ENCODE measurements at regions not wholly inside any gene's neighbourhood (a gene's known extent, or its start where the extent isn't known, plus 50 kb on each side); places are given as distances from the start of the nearest gene placed in this dataset.

DNA sequence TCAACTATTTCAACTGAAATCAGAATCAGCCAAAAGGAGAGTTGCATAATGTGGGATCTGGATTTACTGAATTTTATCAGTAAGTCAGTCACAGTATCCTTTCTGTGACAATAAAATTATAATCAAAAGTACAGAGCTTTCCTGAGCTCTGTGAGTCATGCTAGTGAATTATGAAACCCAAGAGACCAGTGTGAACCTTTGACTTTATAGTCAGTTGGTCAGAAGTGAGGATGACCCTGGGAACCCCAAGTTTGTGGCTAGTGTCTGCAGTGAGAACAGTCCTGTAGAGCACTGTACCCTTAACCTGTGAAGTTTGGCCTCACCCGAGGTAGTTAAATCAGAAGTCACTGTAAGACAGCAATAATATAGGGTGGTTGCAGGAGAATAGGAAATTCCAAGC lies 381.7 kb downstream of the CDH19 start:
- Histone ChIP-seq H4K5ac (ENCODE audit: low read length) (no peak overlapping the region), H2BK120ac (ENCODE audit: low read depth, low read length) (no peak overlapping the region), H3K4me1 (ENCODE audit: control insufficient read depth, low read depth, low read length) (no peaks in the 10 kb centered on the region), H3K4me3 (ENCODE audit: low read length) (no peak overlapping the region), H3K18ac (ENCODE audit: low read length) (no peak overlapping the region), H3K9ac (ENCODE audit: low read length) (no peak overlapping the region), H4K8ac (ENCODE audit: low read depth, low read length) (no peak overlapping the region), H2BK15ac (replicated peaks; ENCODE audit: low read depth) (no peak overlapping the region), H3K4me2 (ENCODE audit: low read length) (no peak overlapping the region), H2BK5ac (ENCODE audit: low read length) (no peak overlapping the region), H2AK5ac (ENCODE audit: low read length) (no peak overlapping the region), H3K27ac (ENCODE audit: low read depth, low read length) (no peak overlapping the region), H3K23ac (ENCODE audit: low read length) (no peak overlapping the region), H3K27me3 (ENCODE audit: insufficient read depth, low read length, poor library complexity) (no peaks in the 10 kb centered on the region), H3K79me1 (ENCODE audit: low read length) (no peaks in the 10 kb centered on the region), H3K4ac (ENCODE audit: low read depth, low read length) (no peak overlapping the region), H3K56ac (ENCODE audit: low read length) (no peak overlapping the region), H3K36me3 (ENCODE audit: control insufficient read depth, insufficient read depth, low read length) (no peaks in the 10 kb centered on the region), H3K79me2 (ENCODE audit: control insufficient read depth, insufficient read depth, low read length) (no peaks in the 10 kb centered on the region)
- no peak for DNase-seq
- no CpG with 5 or more reads among the region's 1 CpG for WGBS (ENCODE audit: extremely low coverage, insufficient coverage, low lambda C conversion rate)

DNA sequence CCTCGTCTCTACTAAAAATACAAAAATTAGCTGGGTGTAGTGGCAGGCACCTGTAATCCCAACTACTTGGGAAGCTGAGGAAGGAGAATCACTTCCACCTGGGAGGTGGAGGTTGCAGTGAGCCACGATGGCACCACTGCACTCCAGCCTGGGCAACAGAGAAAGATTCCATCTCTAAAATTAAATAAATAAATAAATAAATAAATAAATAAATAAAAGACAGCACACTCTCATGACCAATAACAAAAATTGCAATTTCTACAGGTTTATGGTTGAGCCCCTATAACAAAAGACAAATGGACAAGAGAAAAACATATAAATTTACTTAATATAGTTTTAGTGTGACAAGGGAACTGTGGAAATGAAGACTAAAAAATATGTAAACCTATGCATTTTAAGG lies 384.1 kb downstream of the CDH19 start:
- Histone ChIP-seq H4K8ac (ENCODE audit: low read depth, low read length) (no peak overlapping the region), H3K27ac (ENCODE audit: low read depth, low read length) (no peak overlapping the region), H2BK15ac (replicated peaks; ENCODE audit: low read depth) (no peak overlapping the region), H3K79me2 (ENCODE audit: control insufficient read depth, insufficient read depth, low read length) (no peaks in the 10 kb centered on the region), H3K36me3 (ENCODE audit: control insufficient read depth, insufficient read depth, low read length) (no peaks in the 10 kb centered on the region), H3K79me1 (ENCODE audit: low read length) (no peaks in the 10 kb centered on the region), H3K4ac (ENCODE audit: low read depth, low read length) (no peak overlapping the region), H3K9ac (ENCODE audit: low read length) (no peak overlapping the region), H3K4me1 (ENCODE audit: control insufficient read depth, low read depth, low read length) (no peaks in the 10 kb centered on the region), H2BK120ac (ENCODE audit: low read depth, low read length) (no peak overlapping the region), H4K5ac (ENCODE audit: low read length) (no peak overlapping the region), H3K27me3 (ENCODE audit: insufficient read depth, low read length, poor library complexity) (no peaks in the 10 kb centered on the region), H3K56ac (ENCODE audit: low read length) (no peak overlapping the region), H3K4me3 (ENCODE audit: low read length) (no peak overlapping the region), H2AK5ac (ENCODE audit: low read length) (no peak overlapping the region), H2BK5ac (ENCODE audit: low read length) (no peak overlapping the region), H3K18ac (ENCODE audit: low read length) (no peak overlapping the region), H3K23ac (ENCODE audit: low read length) (no peak overlapping the region), H3K4me2 (ENCODE audit: low read length) (no peak overlapping the region)
- WGBS (ENCODE audit: extremely low coverage, insufficient coverage, low lambda C conversion rate), result no CpG with 5 or more reads among the region's 2 CpGs
- no peak for DNase-seq

- no peak for DNase-seq
- Histone ChIP-seq H2AK5ac (ENCODE audit: low read length) (no peak overlapping the region), H3K4me3 (ENCODE audit: low read length) (no peak overlapping the region), H3K79me2 (ENCODE audit: control insufficient read depth, insufficient read depth, low read length) (no peaks in the 10 kb centered on the region), H3K9ac (ENCODE audit: low read length) (no peak overlapping the region), H2BK5ac (ENCODE audit: low read length) (no peak overlapping the region), H3K36me3 (ENCODE audit: control insufficient read depth, insufficient read depth, low read length) (no peaks in the 10 kb centered on the region), H3K4ac (ENCODE audit: low read depth, low read length) (no peak overlapping the region), H3K27ac (ENCODE audit: low read depth, low read length) (no peak overlapping the region), H3K18ac (ENCODE audit: low read length) (no peak overlapping the region), H3K4me2 (ENCODE audit: low read length) (no peak overlapping the region), H4K5ac (ENCODE audit: low read length) (no peak overlapping the region), H2BK15ac (replicated peaks; ENCODE audit: low read depth) (no peak overlapping the region), H4K8ac (ENCODE audit: low read depth, low read length) (no peak overlapping the region), H3K4me1 (ENCODE audit: control insufficient read depth, low read depth, low read length) (no peaks in the 10 kb centered on the region), H3K23ac (ENCODE audit: low read length) (no peak overlapping the region), H3K79me1 (ENCODE audit: low read length) (no peaks in the 10 kb centered on the region), H2BK120ac (ENCODE audit: low read depth, low read length) (no peak overlapping the region), H3K27me3 (ENCODE audit: insufficient read depth, low read length, poor library complexity) (no peaks in the 10 kb centered on the region), H3K56ac (ENCODE audit: low read length) (no peak overlapping the region)
- WGBS (ENCODE audit: extremely low coverage, insufficient coverage, low lambda C conversion rate), result no CpG with 5 or more reads among the region's 1 CpG
Observed at GRCh38 chr18:66211749-66212148, 392.1 kb downstream of the CDH19 start.

GRCh38 chr18:66210875-66211274 lies 393.0 kb downstream of the CDH19 start:
- no peaks in the 10 kb centered on the region for H3K4me1 ChIP-seq (ENCODE audit: control insufficient read depth, low read depth, low read length)
- no peaks in the 10 kb centered on the region for H3K36me3 ChIP-seq (ENCODE audit: control insufficient read depth, insufficient read depth, low read length)
- no peaks in the 10 kb centered on the region for H3K27me3 ChIP-seq (ENCODE audit: insufficient read depth, low read length, poor library complexity)
- H3K79me1 ChIP-seq (ENCODE audit: low read length), result no peaks in the 10 kb centered on the region
- no peaks in the 10 kb centered on the region for H3K79me2 ChIP-seq (ENCODE audit: control insufficient read depth, insufficient read depth, low read length)
- H3K4me3 ChIP-seq (ENCODE audit: low read length), result no peak overlapping the region
- 100% methylated on average over 1 of the region's 3 CpGs for WGBS (ENCODE audit: extremely low coverage, insufficient coverage, low lambda C conversion rate)
- H2BK15ac ChIP-seq (replicated peaks; ENCODE audit: low read depth), result no peak overlapping the region
- H4K8ac ChIP-seq (ENCODE audit: low read depth, low read length), result no peak overlapping the region
- no peak for DNase-seq
- no peak overlapping the region for H4K5ac ChIP-seq (ENCODE audit: low read length)
- H3K4me2 ChIP-seq (ENCODE audit: low read length), result no peak overlapping the region
- H3K4ac ChIP-seq (ENCODE audit: low read depth, low read length), result no peak overlapping the region
- no peak overlapping the region for H3K56ac ChIP-seq (ENCODE audit: low read length)
- no peak overlapping the region for H2BK120ac ChIP-seq (ENCODE audit: low read depth, low read length)
- H2AK5ac ChIP-seq (ENCODE audit: low read length), result no peak overlapping the region
- H3K18ac ChIP-seq (ENCODE audit: low read length), result no peak overlapping the region
- no peak overlapping the region for H2BK5ac ChIP-seq (ENCODE audit: low read length)
- H3K27ac ChIP-seq (ENCODE audit: low read depth, low read length), result no peak overlapping the region
- H3K23ac ChIP-seq (ENCODE audit: low read length), result no peak overlapping the region
- no peak overlapping the region for H3K9ac ChIP-seq (ENCODE audit: low read length)

GRCh38 chr18:66209656-66210055 lies 394.2 kb downstream of the CDH19 start:
- Histone ChIP-seq H2AK5ac (ENCODE audit: low read length) (no peak overlapping the region), H3K4me3 (ENCODE audit: low read length) (no peak overlapping the region), H2BK5ac (ENCODE audit: low read length) (no peak overlapping the region), H3K18ac (ENCODE audit: low read length) (peak overlapping the region; percentile 68), H3K27ac (ENCODE audit: low read depth, low read length) (no peak overlapping the region), H3K27me3 (ENCODE audit: insufficient read depth, low read length, poor library complexity) (no peaks in the 10 kb centered on the region), H3K9ac (ENCODE audit: low read length) (no peak overlapping the region), H3K79me1 (ENCODE audit: low read length) (no peaks in the 10 kb centered on the region), H3K79me2 (ENCODE audit: control insufficient read depth, insufficient read depth, low read length) (no peaks in the 10 kb centered on the region), H4K5ac (ENCODE audit: low read length) (no peak overlapping the region), H3K56ac (ENCODE audit: low read length) (no peak overlapping the region), H2BK15ac (replicated peaks; ENCODE audit: low read depth) (no peak overlapping the region), H2BK120ac (ENCODE audit: low read depth, low read length) (no peak overlapping the region), H4K8ac (ENCODE audit: low read depth, low read length) (no peak overlapping the region), H3K4me1 (ENCODE audit: control insufficient read depth, low read depth, low read length) (no peaks in the 10 kb centered on the region), H3K36me3 (ENCODE audit: control insufficient read depth, insufficient read depth, low read length) (no peaks in the 10 kb centered on the region), H3K23ac (ENCODE audit: low read length) (no peak overlapping the region), H3K4ac (ENCODE audit: low read depth, low read length) (no peak overlapping the region), H3K4me2 (ENCODE audit: low read length) (no peak overlapping the region)
- peak; percentile 35 for DNase-seq
- WGBS (ENCODE audit: extremely low coverage, insufficient coverage, low lambda C conversion rate), result no CpG with 5 or more reads among the region's 4 CpGs

DNA sequence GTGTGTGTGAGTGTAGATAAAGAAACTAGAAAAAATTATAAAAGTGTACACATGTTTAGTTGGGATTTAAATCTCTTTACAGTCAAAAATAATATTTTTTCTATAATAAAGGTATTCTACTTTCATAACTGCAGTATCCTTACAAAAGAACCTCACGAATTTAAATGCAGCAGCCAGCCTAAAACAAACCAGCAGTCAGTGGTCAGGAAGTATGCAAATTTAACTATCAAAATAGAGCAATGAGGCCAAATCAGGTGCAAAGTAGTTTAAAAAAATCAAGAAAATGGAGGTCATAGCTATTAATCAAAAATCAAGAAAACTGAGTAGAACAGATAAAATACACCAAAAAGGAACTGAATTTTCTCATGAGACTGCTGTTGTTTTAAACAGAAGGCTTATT lies 407.1 kb downstream of the CDH19 start:
- H3K27me3 ChIP-seq (ENCODE audit: insufficient read depth, low read length, poor library complexity), result no peaks in the 10 kb centered on the region
- no peaks in the 10 kb centered on the region for H3K79me1 ChIP-seq (ENCODE audit: low read length)
- no peaks in the 10 kb centered on the region for H3K4me1 ChIP-seq (ENCODE audit: control insufficient read depth, low read depth, low read length)
- H3K4me2 ChIP-seq (ENCODE audit: low read length), result no peak overlapping the region
- no peaks in the 10 kb centered on the region for H3K79me2 ChIP-seq (ENCODE audit: control insufficient read depth, insufficient read depth, low read length)
- H2BK120ac ChIP-seq (ENCODE audit: low read depth, low read length), result no peak overlapping the region
- no peak overlapping the region for H2BK15ac ChIP-seq (replicated peaks; ENCODE audit: low read depth)
- no peak for DNase-seq
- H4K8ac ChIP-seq (ENCODE audit: low read depth, low read length), result no peak overlapping the region
- H2AK5ac ChIP-seq (ENCODE audit: low read length), result no peak overlapping the region
- no peak overlapping the region for H3K56ac ChIP-seq (ENCODE audit: low read length)
- WGBS (ENCODE audit: extremely low coverage, insufficient coverage, low lambda C conversion rate), result no CpG with 5 or more reads among the region's 1 CpG
- no peak overlapping the region for H3K23ac ChIP-seq (ENCODE audit: low read length)
- H3K4me3 ChIP-seq (ENCODE audit: low read length), result no peak overlapping the region
- H3K18ac ChIP-seq (ENCODE audit: low read length), result no peak overlapping the region
- no peak overlapping the region for H3K4ac ChIP-seq (ENCODE audit: low read depth, low read length)
- no peak overlapping the region for H3K9ac ChIP-seq (ENCODE audit: low read length)
- no peak overlapping the region for H2BK5ac ChIP-seq (ENCODE audit: low read length)
- H3K36me3 ChIP-seq (ENCODE audit: control insufficient read depth, insufficient read depth, low read length), result no peaks in the 10 kb centered on the region
- H4K5ac ChIP-seq (ENCODE audit: low read length), result no peak overlapping the region
- no peak overlapping the region for H3K27ac ChIP-seq (ENCODE audit: low read depth, low read length)

All from mesendoderm (in vitro differentiated cells).